T-cell (primary cell): ENCODE measurements at regions not wholly inside any gene's neighbourhood (a gene's known extent, or its start where the extent isn't known, plus 50 kb on each side); places are given as distances from the start of the nearest gene placed in this dataset.

Experiments
- ATAC-seq, 4 experiments: fragments of 200-7000 bp in 3 of 4; fragments of 150-1000 bp in 1 of 4; cut with Tn5 transposase; replicated peaks in 1 of 4; 1 replicate in 3 of 4; 2 replicates in 1 of 4; pipeline ENCODE4 v1.10.0; 2021; ENCODE audit warnings: moderate library complexity in 3 of 4, mild to moderate bottlenecking in 2 of 4, moderate number of reproducible peaks in 1 of 4
- CTCF ChIA-PET, 2 donors: fragments of 300-600 bp; sonication (Branson Sonifier 250); formaldehyde crosslinking; loops; one replicate each; lab custom pipeline; 2022; ENCODE audit warnings: antibody characterized with exemption in 2 of 2; lab: Charles Lee
- POLR2A ChIA-PET, 2 donors: fragments of 300-600 bp; sonication (Branson Sonifier 250); formaldehyde crosslinking; loops; one replicate each; lab custom pipeline; 2022; ENCODE audit warnings: antibody characterized with exemption in 2 of 2; lab: Charles Lee
- DNase-seq, 35 experiments: peaks; one replicate each; pipeline versions ENCODE4 v3.0.0 to v3.0.0-alpha.2; 2013 to 2023
- H3K27ac ChIP-seq: one replicate; pipeline ENCODE4 v1.5.1; 2013; ENCODE audit warnings: low read length
- H3K27me3 ChIP-seq, 2 experiments: replicated peaks in 1 of 2; 1 replicate in 1 of 2; 2 replicates in 1 of 2; pipeline versions ENCODE4 v1.6.1 to v1.7.0; 2013; ENCODE audit warnings: low read length in 1 of 2, mixed read lengths in 1 of 2; ENCODE audit not compliant: control insufficient read depth in 2 of 2, insufficient read depth in 2 of 2; ENCODE audit errors: extremely low read depth in 1 of 2
- H3K36me3 ChIP-seq, 2 donors: 1 replicate in 1 of 2; 2 replicates in 1 of 2; pipeline versions ENCODE4 v1.6.1 to v1.7.0; 2013; ENCODE audit warnings: low read length in 1 of 2; ENCODE audit not compliant: control insufficient read depth in 2 of 2, insufficient read depth in 1 of 2; ENCODE audit errors: extremely low read depth in 1 of 2
- H3K4me1 ChIP-seq, 2 experiments: 1 replicate in 1 of 2; 2 replicates in 1 of 2; pipeline versions ENCODE4 v1.6.1 to v1.7.0; 2013; ENCODE audit warnings: low read length in 2 of 2, mixed read lengths in 1 of 2; ENCODE audit not compliant: insufficient read depth in 2 of 2, control insufficient read depth in 1 of 2; ENCODE audit errors: extremely low read depth in 1 of 2
- H3K4me3 ChIP-seq, 2 donors: 1 replicate in 1 of 2; 2 replicates in 1 of 2; pipeline versions ENCODE4 v1.5.1 to v1.7.0; 2013; ENCODE audit warnings: mild to moderate bottlenecking in 2 of 2, low read length in 1 of 2, moderate library complexity in 1 of 2; ENCODE audit not compliant: control insufficient read depth in 1 of 2; ENCODE audit errors: extremely low read depth in 1 of 2
- H3K9me3 ChIP-seq: 2 replicates; pipeline ENCODE4 v1.7.0; 2013
- H3K27ac Mint-ChIP-seq, 2 donors: one replicate each; pipeline ENCODE4 v1.8.0; 2020 to 2021; ENCODE audit warnings: mild to moderate bottlenecking in 2 of 2, mixed read lengths in 2 of 2
- H3K27me3 Mint-ChIP-seq, 2 donors: one replicate each; pipeline ENCODE4 v1.8.0; 2021 to 2022; ENCODE audit warnings: mixed read lengths in 2 of 2
- H3K36me3 Mint-ChIP-seq: one replicate; pipeline ENCODE4 v1.8.0; 2021; ENCODE audit warnings: mixed read lengths
- H3K4me1 Mint-ChIP-seq, 3 donors: one replicate each; pipeline ENCODE4 v1.8.0; 2020 to 2022; ENCODE audit warnings: mixed read lengths in 3 of 3, mild to moderate bottlenecking in 1 of 3
- H3K4me3 Mint-ChIP-seq, 3 donors: one replicate each; pipeline ENCODE4 v1.8.0; 2020 to 2022; ENCODE audit warnings: mild to moderate bottlenecking in 3 of 3, mixed read lengths in 3 of 3, moderate library complexity in 3 of 3
- H3K9me3 Mint-ChIP-seq, 3 donors: one replicate each; pipeline ENCODE4 v1.8.0; 2020 to 2022; ENCODE audit warnings: mixed read lengths in 3 of 3
- WGBS: methylation state at CpG from one replicate; pipeline ENCODE4 v1.1.5; 2013; ENCODE audit warnings: missing lambda C conversion rate; ENCODE audit not compliant: insufficient coverage; 5-methylcytosine and 5-hydroxymethylcytosine counted together

- no peak for DNase-seq
- H3K4me1 ChIP-seq: no peaks in the 10 kb centered on the region
- no peak overlapping the region for H3K4me3 Mint-ChIP-seq
- H3K9me3 ChIP-seq: no peaks in the 10 kb centered on the region
- H3K27me3 ChIP-seq: no peaks in the 10 kb centered on the region
- H3K27ac Mint-ChIP-seq: no peak overlapping the region
- WGBS: no CpG with 5 or more reads among the region's 2 CpGs
- H3K36me3 Mint-ChIP-seq: no peaks in the 10 kb centered on the region
- no peak overlapping the region for H3K4me3 ChIP-seq
- H3K9me3 Mint-ChIP-seq: no peaks in the 10 kb centered on the region
- no peak overlapping the region for H3K27ac ChIP-seq
- no peaks in the 10 kb centered on the region for H3K4me1 Mint-ChIP-seq
- no peaks in the 10 kb centered on the region for H3K36me3 ChIP-seq
- peaks cover 6 to 28% of the 10 kb centered on the region in 2 donors for H3K27me3 Mint-ChIP-seq
- no peak for ATAC-seq
- ChIA-PET POLR2A (no interaction called here), CTCF (interaction anchor here in 1 of 2 donors (0.6 kb wide), 1 partner anchor 177 kb away, joined by 3 read pairs; no protein-coding TSS in a partner anchor)
Observed at GRCh38 chr10:111392159-111392558, 315.3 kb downstream of the ADRA2A start.

GRCh38 chr10:111392910-111393309 lies 316.1 kb downstream of the ADRA2A start:
- DNase-seq (no peak), ATAC-seq (no peak)
- POLR2A ChIA-PET: no interaction called here
- whole genome bisulfite sequencing: no CpG with 5 or more reads among the region's 1 CpG
- CTCF ChIA-PET: interaction anchor here (0.6 kb wide), 2 partner anchors 178 to 742 kb away, joined by 3 read pairs; no protein-coding TSS in a partner anchor
- H3K36me3 Mint-ChIP-seq: no peaks in the 10 kb centered on the region
- H3K9me3 ChIP-seq: no peaks in the 10 kb centered on the region
- peaks cover 4 to 29% of the 10 kb centered on the region in 2 donors for H3K27me3 Mint-ChIP-seq
- no peak overlapping the region for H3K4me3 ChIP-seq
- no peak overlapping the region for H3K4me3 Mint-ChIP-seq
- no peaks in the 10 kb centered on the region for H3K4me1 Mint-ChIP-seq
- no peaks in the 10 kb centered on the region for H3K36me3 ChIP-seq
- no peak overlapping the region for H3K27ac ChIP-seq
- H3K27ac Mint-ChIP-seq: no peak overlapping the region
- no peaks in the 10 kb centered on the region for H3K4me1 ChIP-seq
- no peaks in the 10 kb centered on the region for H3K27me3 ChIP-seq
- H3K9me3 Mint-ChIP-seq: no peaks in the 10 kb centered on the region

GRCh38 chr10:111410740-111411139 lies 333.9 kb downstream of the ADRA2A start:
- WGBS: no CpG with 5 or more reads among the region's 3 CpGs
- Histone ChIP-seq H3K27me3 (no peaks in the 10 kb centered on the region), H3K36me3 (no peaks in the 10 kb centered on the region), H3K4me3 (no peak overlapping the region), H3K4me1 (no peaks in the 10 kb centered on the region), H3K27ac (no peak overlapping the region), H3K9me3 (no peaks in the 10 kb centered on the region)
- H3K9me3 Mint-ChIP-seq: no peaks in the 10 kb centered on the region
- ChIA-PET POLR2A (no interaction called here), CTCF (no interaction called here)
- H3K27ac Mint-ChIP-seq: no peak overlapping the region
- DNase-seq (no peak), ATAC-seq (no peak)
- peaks cover 0 to 3% (median 0%) of the 10 kb centered on the region in 3 donors for H3K4me1 Mint-ChIP-seq
- no peak overlapping the region for H3K4me3 Mint-ChIP-seq
- H3K27me3 Mint-ChIP-seq: peaks cover 20 to 22% of the 10 kb centered on the region in 2 donors
- H3K36me3 Mint-ChIP-seq: no peaks in the 10 kb centered on the region

- Histone ChIP-seq H3K36me3 (no peaks in the 10 kb centered on the region), H3K9me3 (no peaks in the 10 kb centered on the region), H3K4me1 (no peaks in the 10 kb centered on the region), H3K27ac (no peak overlapping the region), H3K27me3 (peaks cover 0 to 3% of the 10 kb centered on the region in 2 experiments), H3K4me3 (no peak overlapping the region)
- ATAC-seq (no peak), DNase-seq (no peak)
- POLR2A ChIA-PET: no interaction called here
- H3K9me3 Mint-ChIP-seq: no peaks in the 10 kb centered on the region
- H3K4me3 Mint-ChIP-seq: no peak overlapping the region
- no peaks in the 10 kb centered on the region for H3K4me1 Mint-ChIP-seq
- H3K27me3 Mint-ChIP-seq: peaks cover 7 to 18% of the 10 kb centered on the region in 2 donors
- no peak overlapping the region for H3K27ac Mint-ChIP-seq
- no CpG with 5 or more reads among the region's 1 CpG for WGBS
- no peaks in the 10 kb centered on the region for H3K36me3 Mint-ChIP-seq
- CTCF ChIA-PET: no interaction called here
Observed at GRCh38 chr10:111425459-111425858, 348.6 kb downstream of the ADRA2A start.

- H3K4me1 ChIP-seq: no peaks in the 10 kb centered on the region
- no peak overlapping the region for H3K4me3 ChIP-seq
- H3K9me3 ChIP-seq: no peaks in the 10 kb centered on the region
- H3K9me3 Mint-ChIP-seq: no peaks in the 10 kb centered on the region
- DNase-seq (no peak), ATAC-seq (no peak)
- no peaks in the 10 kb centered on the region for H3K4me1 Mint-ChIP-seq
- no peak overlapping the region for H3K4me3 Mint-ChIP-seq
- H3K36me3 ChIP-seq: no peaks in the 10 kb centered on the region
- H3K36me3 Mint-ChIP-seq: no peaks in the 10 kb centered on the region
- WGBS: 80% methylated on average over 1 of the region's 3 CpGs
- H3K27ac ChIP-seq: no peak overlapping the region
- ChIA-PET CTCF (no interaction called here), POLR2A (no interaction called here)
- no peak overlapping the region for H3K27ac Mint-ChIP-seq
- peaks cover 0 to 3% of the 10 kb centered on the region in 2 experiments for H3K27me3 ChIP-seq
- H3K27me3 Mint-ChIP-seq: peaks cover 0 to 11% of the 10 kb centered on the region in 2 donors
Observed at GRCh38 chr10:111429288-111430028, 352.6 kb downstream of the ADRA2A start.

GRCh38 chr10:111430070-111430469 lies 353.2 kb downstream of the ADRA2A start:
- no peak overlapping the region for H3K4me3 ChIP-seq
- H3K36me3 Mint-ChIP-seq: no peaks in the 10 kb centered on the region
- no peak overlapping the region for H3K27ac ChIP-seq
- ChIA-PET CTCF (no interaction called here), POLR2A (no interaction called here)
- ATAC-seq (no peak), DNase-seq (no peak)
- no peaks in the 10 kb centered on the region for H3K4me1 Mint-ChIP-seq
- H3K9me3 ChIP-seq: no peaks in the 10 kb centered on the region
- 83% methylated on average over 1 of the region's 1 CpG for WGBS
- no peaks in the 10 kb centered on the region for H3K9me3 Mint-ChIP-seq
- no peaks in the 10 kb centered on the region for H3K4me1 ChIP-seq
- peaks cover 0 to 3% of the 10 kb centered on the region in 2 experiments for H3K27me3 ChIP-seq
- H3K4me3 Mint-ChIP-seq: no peak overlapping the region
- no peaks in the 10 kb centered on the region for H3K36me3 ChIP-seq
- H3K27ac Mint-ChIP-seq: no peak overlapping the region
- H3K27me3 Mint-ChIP-seq: peaks cover 0 to 11% of the 10 kb centered on the region in 2 donors
